Effector memory CD8-positive, alpha-beta T cell (primary cell): ENCODE measurements at regions not wholly inside any gene's neighbourhood (a gene's known extent, or its start where the extent isn't known, plus 50 kb on each side); places are given as distances from the start of the nearest gene placed in this dataset.
A peak's percentile ranks its signal among the peaks of the same experiment; 100 is the strongest.
"Not testable (repeated sequence)": the region's sequence is repeated elsewhere in the genome, so short reads cannot be mapped to it uniquely, and the experiment has no call there.

Experiments
- ATAC-seq: fragments of 150-1000 bp; cut with Tn5 transposase; replicated peaks from 2 replicates; pipeline ENCODE4 v1.10.0; 2021; ENCODE audit warnings: mild to moderate bottlenecking, moderate library complexity
- DNase-seq, 3 experiments: peaks; one replicate each; pipeline ENCODE4 v3.0.0; 2021
- H3K27ac Mint-ChIP-seq, 2 donors: one replicate each; pipeline ENCODE4 v1.8.0; 2022; ENCODE audit warnings: mild to moderate bottlenecking in 2 of 2, mixed read lengths in 2 of 2, moderate library complexity in 2 of 2
- H3K27me3 Mint-ChIP-seq, 2 donors: one replicate each; pipeline ENCODE4 v1.8.0; 2022; ENCODE audit warnings: mixed read lengths in 2 of 2
- H3K36me3 Mint-ChIP-seq: one replicate; pipeline ENCODE4 v1.8.0; 2022; ENCODE audit warnings: mild to moderate bottlenecking, moderate library complexity, mixed read lengths; ENCODE audit not compliant: insufficient read depth
- H3K4me1 Mint-ChIP-seq, 2 donors: one replicate each; pipeline ENCODE4 v1.8.0; 2022; ENCODE audit warnings: low read depth in 2 of 2, mixed read lengths in 2 of 2
- H3K4me3 Mint-ChIP-seq, 2 donors: one replicate each; pipeline ENCODE4 v1.8.0; 2022; ENCODE audit warnings: mild to moderate bottlenecking in 2 of 2, mixed read lengths in 2 of 2, moderate library complexity in 2 of 2
- H3K9me3 Mint-ChIP-seq, 2 donors: one replicate each; pipeline ENCODE4 v1.8.0; 2022; ENCODE audit warnings: mixed read lengths in 2 of 2

- not testable (repeated sequence) for ATAC-seq, H3K27me3 Mint-ChIP-seq, H3K4me1 Mint-ChIP-seq, H3K9me3 Mint-ChIP-seq
- Mint-ChIP-seq H3K4me3 (peak overlapping the region; percentile 89 to 92), H3K27ac (peak overlapping the region in 1 of 2 donors; percentile 71), H3K36me3 (peaks cover 11% of the 10 kb centered on the region)
- peak in 2 of 3 experiments; percentile 6 to 10 for DNase-seq
Measured at GRCh38 chr2:87075054-87075790, 53.6 kb upstream of the PLGLB1 start.

DNA sequence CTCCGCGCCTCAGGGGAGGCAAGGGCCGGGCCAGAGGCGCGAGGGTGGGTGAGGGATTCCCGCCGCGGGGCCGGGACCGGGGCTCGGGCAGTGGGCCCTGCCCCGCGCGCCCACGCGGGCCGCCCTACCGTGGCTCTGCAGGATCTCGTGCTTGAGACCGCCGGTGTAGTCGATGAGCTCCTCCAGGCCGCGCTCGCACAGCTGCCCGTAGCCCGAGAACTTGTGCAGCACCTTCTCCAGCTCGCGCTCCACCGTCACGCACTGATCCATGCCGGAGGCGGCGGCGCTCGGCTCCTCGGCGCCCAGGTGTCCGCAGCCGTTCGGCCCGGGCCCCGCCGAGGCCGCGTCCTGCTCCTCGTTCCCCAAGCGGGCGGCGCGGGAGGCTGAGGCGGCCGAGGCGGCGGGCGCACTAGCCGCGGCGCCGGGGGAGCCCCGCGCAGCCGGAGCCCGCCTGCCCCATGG, 54.2 kb upstream of the PLGLB1 start:
- ATAC-seq, result peak; percentile 40
- peaks cover 11% of the 10 kb centered on the region for H3K36me3 Mint-ChIP-seq
- not testable (repeated sequence) for H3K4me1 Mint-ChIP-seq, H3K9me3 Mint-ChIP-seq, H3K27me3 Mint-ChIP-seq
- peak in 2 of 3 experiments; percentile 44 to 50 for DNase-seq
- peak overlapping the region; percentile 89 to 92 for H3K4me3 Mint-ChIP-seq
- H3K27ac Mint-ChIP-seq, result peak overlapping the region; percentile 96

DNA sequence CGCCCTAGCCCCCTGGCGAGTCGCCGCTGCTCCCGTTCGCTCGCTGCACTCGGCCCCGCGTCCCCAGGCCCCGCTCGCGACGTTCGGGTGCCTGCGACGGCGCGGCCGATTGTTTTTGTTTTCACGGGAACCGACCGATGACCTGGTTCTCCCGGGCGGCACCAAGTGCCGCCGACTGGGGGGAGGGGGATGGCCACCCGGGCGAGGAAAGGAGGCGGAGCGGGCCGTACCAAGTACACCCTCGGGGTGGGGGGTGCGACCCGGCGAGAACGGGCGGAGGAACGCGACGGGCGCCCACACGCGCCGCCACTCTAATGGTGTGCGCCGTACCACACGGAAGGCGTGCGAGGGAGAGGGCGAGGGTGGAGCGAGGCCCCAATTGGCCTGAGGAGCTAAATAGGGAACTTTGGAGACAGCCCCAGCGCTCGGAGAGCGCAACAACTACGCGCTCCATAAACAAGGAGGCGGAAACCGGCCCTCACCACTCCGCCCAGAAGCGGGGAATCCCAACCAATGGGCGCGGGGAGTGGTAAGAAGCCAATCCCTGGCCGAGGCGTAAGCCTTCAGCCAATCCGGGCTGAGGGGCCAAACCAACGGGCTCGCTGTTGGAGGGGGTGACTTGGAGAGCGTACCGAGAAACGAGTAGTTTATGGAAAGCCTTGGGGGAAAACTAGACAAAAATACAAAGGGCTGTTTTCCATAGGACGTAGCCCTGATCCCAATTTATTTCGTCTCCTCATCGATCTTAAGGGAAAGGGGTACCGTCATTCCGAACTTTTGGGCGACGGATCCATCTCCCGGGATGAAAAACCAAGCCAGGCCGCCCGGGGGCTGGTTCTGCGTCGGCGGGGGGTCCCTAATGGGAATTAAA, 54.8 kb upstream of the PLGLB1 start:
- peak; percentile 84 for ATAC-seq
- DNase-seq, result peak; percentile 89 to 92 (median 89)
- not testable (repeated sequence) for H3K4me1 Mint-ChIP-seq, H3K27me3 Mint-ChIP-seq, H3K9me3 Mint-ChIP-seq
- H3K27ac Mint-ChIP-seq, result peak overlapping the region; percentile 96
- H3K36me3 Mint-ChIP-seq, result peaks cover 11% of the 10 kb centered on the region
- peak overlapping the region; percentile 89 to 92 for H3K4me3 Mint-ChIP-seq

DNA sequence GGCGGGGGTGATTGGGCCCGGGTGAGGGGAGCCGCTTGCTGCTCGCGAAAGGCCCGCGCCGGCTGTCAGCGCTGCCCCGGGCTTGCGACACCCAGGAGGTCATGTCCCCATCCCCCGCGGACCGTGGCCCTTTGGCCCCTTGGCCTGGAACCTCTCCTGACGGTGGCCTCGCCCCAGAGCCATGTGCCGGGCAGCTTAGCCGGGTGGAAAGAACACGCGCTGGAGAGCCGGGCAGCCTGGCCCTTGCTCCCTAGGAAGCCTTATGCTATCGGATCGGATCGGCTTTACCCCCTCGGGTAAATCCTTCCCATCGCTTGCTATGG, 55.4 kb upstream of the PLGLB1 start:
- H3K9me3 Mint-ChIP-seq, H3K27me3 Mint-ChIP-seq, ATAC-seq, H3K4me1 Mint-ChIP-seq, DNase-seq: not testable (repeated sequence)
- Mint-ChIP-seq H3K4me3 (peak overlapping the region; percentile 89 to 92), H3K36me3 (peaks cover 11% of the 10 kb centered on the region), H3K27ac (peak overlapping the region; percentile 96)

DNA sequence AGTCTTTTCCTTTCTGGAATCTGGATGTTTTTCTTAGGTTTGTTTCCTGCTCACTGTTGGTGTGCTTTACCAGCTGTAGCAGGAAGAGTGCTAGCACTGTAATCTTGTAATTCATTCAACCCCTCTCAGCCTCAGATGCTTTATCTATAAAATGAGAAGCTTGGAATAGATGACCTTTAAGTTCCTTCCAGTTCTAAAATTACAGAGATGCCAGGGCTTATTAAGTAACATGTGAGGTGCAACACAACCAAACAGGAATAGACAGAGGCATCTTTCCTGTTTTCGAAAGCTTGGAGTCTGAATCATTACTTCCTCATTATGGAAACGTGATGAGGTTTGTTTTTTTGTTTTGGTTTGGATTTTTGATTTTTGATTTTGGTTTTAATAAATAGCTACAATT, 60.1 kb upstream of the PLGLB1 start:
- not testable (repeated sequence) for H3K4me1 Mint-ChIP-seq, H3K9me3 Mint-ChIP-seq, ATAC-seq, H3K27ac Mint-ChIP-seq, H3K36me3 Mint-ChIP-seq, H3K27me3 Mint-ChIP-seq, DNase-seq, H3K4me3 Mint-ChIP-seq

GRCh38 chr2:87088079-87088478, 66.4 kb upstream of the PLGLB1 start:
- not testable (repeated sequence) for H3K9me3 Mint-ChIP-seq, H3K4me1 Mint-ChIP-seq, H3K4me3 Mint-ChIP-seq, H3K27ac Mint-ChIP-seq, H3K36me3 Mint-ChIP-seq, DNase-seq, ATAC-seq
- H3K27me3 Mint-ChIP-seq, result peaks cover 10 to 26% of the 10 kb centered on the region in 2 donors

- not testable (repeated sequence) for H3K9me3 Mint-ChIP-seq, DNase-seq, H3K36me3 Mint-ChIP-seq, H3K4me3 Mint-ChIP-seq, H3K27ac Mint-ChIP-seq, H3K4me1 Mint-ChIP-seq, ATAC-seq
- H3K27me3 Mint-ChIP-seq, result peaks cover 10 to 26% of the 10 kb centered on the region in 2 donors
Measured at GRCh38 chr2:87089401-87089800, 67.8 kb upstream of the PLGLB1 start.

- H3K27me3 Mint-ChIP-seq, result peaks cover 6 to 18% of the 10 kb centered on the region in 2 donors
- H3K36me3 Mint-ChIP-seq, DNase-seq, ATAC-seq, H3K4me1 Mint-ChIP-seq, H3K9me3 Mint-ChIP-seq, H3K27ac Mint-ChIP-seq, H3K4me3 Mint-ChIP-seq: not testable (repeated sequence)
Measured at GRCh38 chr2:87093252-87093651, 71.6 kb upstream of the PLGLB1 start.

GRCh38 chr2:87093937-87094529, 72.4 kb upstream of the PLGLB1 start:
- H3K4me3 Mint-ChIP-seq, H3K4me1 Mint-ChIP-seq, H3K36me3 Mint-ChIP-seq, H3K9me3 Mint-ChIP-seq, DNase-seq, ATAC-seq, H3K27ac Mint-ChIP-seq: not testable (repeated sequence)
- H3K27me3 Mint-ChIP-seq, result peaks cover 6 to 18% of the 10 kb centered on the region in 2 donors

DNA sequence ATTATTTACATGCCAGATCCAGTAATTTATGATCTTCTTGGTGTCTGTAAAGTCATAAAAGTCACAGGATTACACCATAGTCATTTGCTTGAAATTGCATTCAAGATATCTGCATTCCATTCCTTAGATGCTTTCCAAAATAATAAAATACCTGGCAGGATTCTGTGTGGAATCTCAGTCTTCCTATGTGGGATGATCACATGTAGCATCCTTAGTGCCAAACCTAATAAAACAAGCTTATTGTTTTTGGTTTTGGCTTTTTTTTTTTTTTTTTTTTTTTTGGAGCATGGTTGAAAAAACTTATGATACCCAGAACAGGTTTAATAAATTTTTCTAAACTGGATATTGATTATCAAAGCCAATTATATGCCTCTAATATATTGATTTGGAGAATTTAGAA, 74.2 kb upstream of the PLGLB1 start:
- not testable (repeated sequence) for ATAC-seq, H3K4me3 Mint-ChIP-seq, H3K27ac Mint-ChIP-seq, H3K4me1 Mint-ChIP-seq, DNase-seq, H3K9me3 Mint-ChIP-seq, H3K36me3 Mint-ChIP-seq
- H3K27me3 Mint-ChIP-seq, result peaks cover 6 to 15% of the 10 kb centered on the region in 2 donors

DNA sequence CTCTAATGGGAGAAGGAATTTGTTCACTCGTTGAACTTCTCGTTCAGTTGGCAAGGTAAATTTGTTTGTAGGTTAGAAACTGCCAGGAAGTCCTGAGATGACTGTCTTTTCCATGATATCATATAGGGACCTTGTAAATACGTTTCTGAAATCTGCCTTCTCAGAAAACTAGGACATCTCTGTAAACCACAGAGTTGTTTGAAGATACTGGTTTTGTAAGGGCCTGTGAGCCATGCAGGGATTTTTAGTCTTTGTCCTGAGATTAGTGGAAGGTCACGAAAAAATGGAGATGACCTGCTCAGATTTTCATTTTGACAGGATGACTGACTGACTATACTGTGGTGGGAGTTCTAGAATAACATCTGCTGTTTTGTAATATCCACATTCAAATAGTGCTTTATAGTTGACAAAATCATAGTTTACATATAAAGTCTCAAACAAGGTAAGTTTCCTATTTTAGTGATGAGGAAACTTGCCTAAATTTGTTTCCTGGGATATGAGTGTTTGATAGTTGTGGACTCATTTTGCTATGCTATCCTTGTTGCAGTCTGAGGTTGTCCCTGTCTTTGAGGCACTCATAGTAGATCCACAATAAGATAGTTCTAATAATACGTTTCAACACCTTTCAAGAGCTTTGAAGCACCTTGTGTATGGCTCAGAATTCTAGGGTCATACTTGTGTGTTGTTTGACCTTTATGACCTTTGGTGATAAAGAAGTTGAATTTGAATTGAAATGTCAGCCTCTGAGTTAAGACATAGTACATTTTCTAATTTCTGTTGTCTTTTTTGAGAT, 107.3 kb upstream of the PLGLB1 start:
- DNase-seq, H3K9me3 Mint-ChIP-seq, H3K27me3 Mint-ChIP-seq, H3K27ac Mint-ChIP-seq, H3K4me1 Mint-ChIP-seq, H3K36me3 Mint-ChIP-seq, H3K4me3 Mint-ChIP-seq: not testable (repeated sequence)
- ATAC-seq, result peak; percentile 39

DNA sequence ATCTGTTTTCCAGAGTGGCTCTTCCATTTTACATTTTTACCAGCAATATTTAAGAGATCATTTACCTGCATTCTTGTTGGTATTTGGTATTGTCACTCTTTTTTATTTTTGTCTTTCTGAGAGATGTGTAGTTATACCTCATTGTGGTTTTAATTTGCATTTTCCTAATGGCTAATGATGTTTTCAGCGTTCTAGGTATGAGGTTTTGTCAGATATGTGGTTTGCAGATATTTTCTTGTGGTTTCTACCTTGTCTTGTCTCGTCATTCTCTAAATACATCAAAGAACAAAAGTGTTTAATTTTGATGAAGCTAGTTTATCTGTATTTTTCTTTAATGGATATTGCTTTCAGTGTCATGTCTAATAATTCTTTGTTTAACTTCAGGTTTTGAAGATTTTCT, 110.9 kb upstream of the PLGLB1 start:
- ATAC-seq, result peak; percentile 56
- H3K9me3 Mint-ChIP-seq, H3K27ac Mint-ChIP-seq, H3K27me3 Mint-ChIP-seq, H3K36me3 Mint-ChIP-seq, H3K4me1 Mint-ChIP-seq, H3K4me3 Mint-ChIP-seq, DNase-seq: not testable (repeated sequence)

- H3K4me1 Mint-ChIP-seq, DNase-seq, H3K36me3 Mint-ChIP-seq, H3K4me3 Mint-ChIP-seq, H3K27me3 Mint-ChIP-seq, H3K9me3 Mint-ChIP-seq, H3K27ac Mint-ChIP-seq: not testable (repeated sequence)
- ATAC-seq, result peak; percentile 36
Measured at GRCh38 chr2:87151835-87152493, 130.3 kb upstream of the PLGLB1 start.
